ENCODE measurements at regions not wholly inside any gene's neighbourhood (a gene's known extent, or its start where the extent isn't known, plus 50 kb on each side); places are given as distances from the start of the nearest gene placed in this dataset.

DNA sequence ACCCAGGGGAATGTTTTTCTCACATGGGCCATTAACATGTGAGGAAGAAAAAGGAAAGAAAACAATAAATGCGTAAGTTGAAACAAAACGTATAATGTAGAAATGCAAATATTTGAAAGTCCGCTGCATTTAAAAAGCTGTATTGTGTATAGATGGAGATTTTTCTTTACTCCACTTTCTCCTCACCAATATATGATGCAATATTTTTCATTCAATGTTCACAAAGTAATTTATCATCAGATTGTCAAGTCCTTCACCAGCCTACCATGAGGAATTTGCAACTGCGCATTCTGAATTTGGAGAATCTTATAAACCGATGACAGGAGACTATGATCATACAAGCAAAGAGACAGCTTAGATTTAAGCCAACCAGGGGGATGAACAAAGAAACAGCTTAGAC is 69.9 kb downstream of the SOD2 start:
- Histone ChIP-seq H3K4me3 (ENCODE audit: control insufficient read depth in 2 of 3, extremely low read depth in 1 of 3, insufficient read depth in 2 of 3, low read depth in 1 of 3, low read length in 3 of 3) (no peak overlapping the region), H3K27ac (ENCODE audit: control insufficient read depth, insufficient read depth, low read length) (no peak overlapping the region), H3K79me2 (ENCODE audit: control insufficient read depth, insufficient read depth, low read length) (no peaks in the 10 kb centered on the region), H3K27me3 (ENCODE audit: control insufficient read depth, extremely low read depth, insufficient read depth, low read length) (no peaks in the 10 kb centered on the region), H3K9me1 (ENCODE audit: control insufficient read depth, extremely low read depth, insufficient read depth, low read length) (no peaks in the 10 kb centered on the region), H3K4me1 (ENCODE audit: control insufficient read depth, extremely low read depth, insufficient read depth, low read length) (no peaks in the 10 kb centered on the region), H4K20me1 (ENCODE audit: control insufficient read depth, extremely low read depth, insufficient read depth, low read length) (no peaks in the 10 kb centered on the region), H3K9ac (ENCODE audit: control insufficient read depth, extremely low read depth, insufficient read depth, low read length) (no peak overlapping the region), H2AFZ (ENCODE audit: control insufficient read depth, low read length) (no peak overlapping the region), H3K9me3 (ENCODE audit: control insufficient read depth, low read depth, low read length) (no peaks in the 10 kb centered on the region), H3K4me2 (ENCODE audit: control insufficient read depth, extremely low read depth, insufficient read depth, low read depth, low read length) (no peak overlapping the region), H3K36me3 (ENCODE audit: control insufficient read depth in 2 of 2, extremely low read depth in 1 of 2, insufficient read depth in 2 of 2, low read length in 2 of 2) (no peaks in the 10 kb centered on the region)
- DNase-seq (ENCODE audit: low read depth, low spot score) (no peak), FAIRE-seq (no peak)
- no peak for TF ChIP-seq EZH2 (IDR thresholded peaks at IDR 0.05; ENCODE audit: low read length)
- TF ChIP-seq, protein P1, sequence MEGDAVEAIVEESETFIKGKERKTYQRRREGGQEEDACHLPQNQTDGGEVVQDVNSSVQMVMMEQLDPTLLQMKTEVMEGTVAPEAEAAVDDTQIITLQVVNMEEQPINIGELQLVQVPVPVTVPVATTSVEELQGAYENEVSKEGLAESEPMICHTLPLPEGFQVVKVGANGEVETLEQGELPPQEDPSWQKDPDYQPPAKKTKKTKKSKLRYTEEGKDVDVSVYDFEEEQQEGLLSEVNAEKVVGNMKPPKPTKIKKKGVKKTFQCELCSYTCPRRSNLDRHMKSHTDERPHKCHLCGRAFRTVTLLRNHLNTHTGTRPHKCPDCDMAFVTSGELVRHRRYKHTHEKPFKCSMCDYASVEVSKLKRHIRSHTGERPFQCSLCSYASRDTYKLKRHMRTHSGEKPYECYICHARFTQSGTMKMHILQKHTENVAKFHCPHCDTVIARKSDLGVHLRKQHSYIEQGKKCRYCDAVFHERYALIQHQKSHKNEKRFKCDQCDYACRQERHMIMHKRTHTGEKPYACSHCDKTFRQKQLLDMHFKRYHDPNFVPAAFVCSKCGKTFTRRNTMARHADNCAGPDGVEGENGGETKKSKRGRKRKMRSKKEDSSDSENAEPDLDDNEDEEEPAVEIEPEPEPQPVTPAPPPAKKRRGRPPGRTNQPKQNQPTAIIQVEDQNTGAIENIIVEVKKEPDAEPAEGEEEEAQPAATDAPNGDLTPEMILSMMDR (optimal IDR thresholded peaks at IDR 0.05 in 1 of 3, IDR thresholded peaks at IDR 0.05 in 1 of 3, conservative IDR thresholded peaks at IDR 0.05 in 1 of 3; ENCODE audit: extremely low read depth in 1 of 3, insufficient read depth in 2 of 3, low read length in 3 of 3), result no peak
- dilution Hi-C loops (cut with MboI; ENCODE audit: extremely low pct_ligation_motif_present, low sequenced_read_pairs), result no loop called here

DNA sequence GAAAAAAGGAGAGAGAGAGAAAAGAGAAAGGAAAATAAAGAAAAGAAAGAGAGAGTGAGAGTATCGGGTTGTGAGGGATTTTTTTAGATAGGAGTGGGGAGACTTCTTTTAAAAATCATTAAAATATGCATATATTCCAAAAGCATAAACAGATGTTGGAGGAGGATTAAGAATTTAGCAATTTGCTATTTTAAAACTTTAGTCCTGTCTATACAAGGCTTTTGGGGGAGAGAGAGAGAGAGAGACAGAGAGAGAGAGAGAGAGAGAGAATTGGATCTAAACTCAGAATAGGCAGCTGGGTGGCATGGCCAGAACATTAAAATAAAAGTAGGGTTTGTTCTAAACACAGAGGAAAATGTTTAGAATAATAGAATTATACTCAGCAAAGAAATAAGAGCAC is 72.1 kb downstream of the SOD2 start:
- no peak for FAIRE-seq
- H3K4me3 ChIP-seq (ENCODE audit: control insufficient read depth in 2 of 3, extremely low read depth in 1 of 3, insufficient read depth in 2 of 3, low read depth in 1 of 3, low read length in 3 of 3), result no peak overlapping the region
- TF ChIP-seq EZH2 (IDR thresholded peaks at IDR 0.05; ENCODE audit: low read length), result no peak
- TF ChIP-seq, protein P1 (optimal IDR thresholded peaks at IDR 0.05 in 1 of 3, IDR thresholded peaks at IDR 0.05 in 1 of 3, conservative IDR thresholded peaks at IDR 0.05 in 1 of 3; ENCODE audit: extremely low read depth in 1 of 3, insufficient read depth in 2 of 3, low read length in 3 of 3), result no peak
- H3K27me3 ChIP-seq (ENCODE audit: control insufficient read depth, extremely low read depth, insufficient read depth, low read length), result no peaks in the 10 kb centered on the region
- H3K27ac ChIP-seq (ENCODE audit: control insufficient read depth, insufficient read depth, low read length), result no peak overlapping the region
- DNase-seq (ENCODE audit: low read depth, low spot score), result no peak
- dilution Hi-C loops (cut with MboI; ENCODE audit: extremely low pct_ligation_motif_present, low sequenced_read_pairs), result no loop called here
- H3K4me2 ChIP-seq (ENCODE audit: control insufficient read depth, extremely low read depth, insufficient read depth, low read depth, low read length), result no peak overlapping the region
- H3K9me3 ChIP-seq (ENCODE audit: control insufficient read depth, low read depth, low read length), result no peaks in the 10 kb centered on the region
- H3K9ac ChIP-seq (ENCODE audit: control insufficient read depth, extremely low read depth, insufficient read depth, low read length), result no peak overlapping the region
- no peaks in the 10 kb centered on the region for H3K36me3 ChIP-seq (ENCODE audit: control insufficient read depth in 2 of 2, extremely low read depth in 1 of 2, insufficient read depth in 2 of 2, low read length in 2 of 2)
- no peak overlapping the region for H2AFZ ChIP-seq (ENCODE audit: control insufficient read depth, low read length)
- H3K4me1 ChIP-seq (ENCODE audit: control insufficient read depth, extremely low read depth, insufficient read depth, low read length), result no peaks in the 10 kb centered on the region
- H4K20me1 ChIP-seq (ENCODE audit: control insufficient read depth, extremely low read depth, insufficient read depth, low read length), result no peaks in the 10 kb centered on the region
- no peaks in the 10 kb centered on the region for H3K79me2 ChIP-seq (ENCODE audit: control insufficient read depth, insufficient read depth, low read length)
- no peaks in the 10 kb centered on the region for H3K9me1 ChIP-seq (ENCODE audit: control insufficient read depth, extremely low read depth, insufficient read depth, low read length)

Data from keratinocyte (primary cell).